ENCODE measurements at regions not wholly inside any gene's neighbourhood (a gene's known extent, or its start where the extent isn't known, plus 50 kb on each side); places are given as distances from the start of the nearest gene placed in this dataset.

DNA sequence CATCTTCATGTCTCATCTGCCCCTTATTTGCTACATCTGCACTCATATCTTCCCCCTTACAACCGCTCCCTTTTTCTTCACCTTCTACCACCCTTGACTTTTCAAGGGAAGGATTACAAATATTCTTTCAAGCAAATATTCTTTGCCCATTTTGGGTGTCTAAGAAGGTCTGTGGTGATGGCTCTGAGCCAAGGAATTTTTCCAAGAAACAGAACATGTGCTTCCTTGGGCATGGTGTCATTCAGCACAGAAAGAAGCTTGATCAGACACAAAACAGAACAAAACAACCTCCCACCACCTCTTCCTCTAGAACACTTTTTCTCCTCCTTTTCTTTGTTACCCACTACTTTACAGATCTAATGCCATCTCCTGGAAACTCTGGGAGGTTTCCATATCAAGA, 313.7 kb downstream of the SATB2 start:
- Histone ChIP-seq H3K36me3 (ENCODE audit: insufficient read depth, low read length, poor library complexity, severe bottlenecking) (no peaks in the 10 kb centered on the region), H3K4me3 (ENCODE audit: low read depth, low read length, poor library complexity, severe bottlenecking) (no peak overlapping the region), H3K9me3 (ENCODE audit: low read depth, low read length, poor library complexity, severe bottlenecking) (no peaks in the 10 kb centered on the region), H3K27me3 (replicated peaks; ENCODE audit: insufficient read depth, low read depth, low read length, poor library complexity) (no peaks in the 10 kb centered on the region), H3K4me1 (ENCODE audit: insufficient read depth, low read length, poor library complexity, severe bottlenecking) (no peaks in the 10 kb centered on the region), H3K27ac (ENCODE audit: low read depth, low read length, poor library complexity, severe bottlenecking) (no peak overlapping the region)
- no TSS peak for BruUV-seq (replicated peaks)
- TF ChIP-seq EZH2 (IDR thresholded peaks at IDR 0.05; ENCODE audit: borderline replicate concordance, low read depth, low read length, poor library complexity, severe bottlenecking): no peak
- TF ChIP-seq, protein P1, sequence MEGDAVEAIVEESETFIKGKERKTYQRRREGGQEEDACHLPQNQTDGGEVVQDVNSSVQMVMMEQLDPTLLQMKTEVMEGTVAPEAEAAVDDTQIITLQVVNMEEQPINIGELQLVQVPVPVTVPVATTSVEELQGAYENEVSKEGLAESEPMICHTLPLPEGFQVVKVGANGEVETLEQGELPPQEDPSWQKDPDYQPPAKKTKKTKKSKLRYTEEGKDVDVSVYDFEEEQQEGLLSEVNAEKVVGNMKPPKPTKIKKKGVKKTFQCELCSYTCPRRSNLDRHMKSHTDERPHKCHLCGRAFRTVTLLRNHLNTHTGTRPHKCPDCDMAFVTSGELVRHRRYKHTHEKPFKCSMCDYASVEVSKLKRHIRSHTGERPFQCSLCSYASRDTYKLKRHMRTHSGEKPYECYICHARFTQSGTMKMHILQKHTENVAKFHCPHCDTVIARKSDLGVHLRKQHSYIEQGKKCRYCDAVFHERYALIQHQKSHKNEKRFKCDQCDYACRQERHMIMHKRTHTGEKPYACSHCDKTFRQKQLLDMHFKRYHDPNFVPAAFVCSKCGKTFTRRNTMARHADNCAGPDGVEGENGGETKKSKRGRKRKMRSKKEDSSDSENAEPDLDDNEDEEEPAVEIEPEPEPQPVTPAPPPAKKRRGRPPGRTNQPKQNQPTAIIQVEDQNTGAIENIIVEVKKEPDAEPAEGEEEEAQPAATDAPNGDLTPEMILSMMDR (conservative IDR thresholded peaks at IDR 0.05; ENCODE audit: low read depth, low read length): no peak
- DNase-seq (ENCODE audit: low spot score): no peak
- intact Hi-C loops (cut with micrococcal nuclease; ENCODE audit: unreplicated experiment): no loop called here
- ChIA-PET CTCF (no interaction called here), POLR2A (ENCODE audit: low non-redundant PET) (no interaction called here)

DNA sequence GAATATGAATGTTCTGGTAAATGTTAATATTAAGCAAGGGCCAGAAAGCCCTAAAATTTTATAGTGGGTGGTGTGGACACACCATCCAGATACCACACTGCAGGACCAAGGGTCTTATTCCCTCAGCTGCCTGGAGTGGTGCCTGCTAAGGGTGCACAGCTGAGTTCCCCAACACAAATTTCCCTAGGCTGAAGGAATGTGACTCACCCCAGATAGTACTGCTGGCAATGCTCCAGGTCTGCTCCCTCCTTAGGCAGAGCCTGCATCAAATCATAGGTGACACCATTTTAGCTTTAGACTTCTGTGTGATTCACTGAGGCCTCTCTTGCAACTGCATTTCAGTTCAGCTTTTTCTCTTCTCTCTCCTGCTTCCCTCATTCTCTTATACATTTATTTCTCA, 321.1 kb downstream of the SATB2 start:
- H3K27me3 ChIP-seq (replicated peaks; ENCODE audit: insufficient read depth, low read depth, low read length, poor library complexity): no peaks in the 10 kb centered on the region
- TF ChIP-seq EZH2 (IDR thresholded peaks at IDR 0.05; ENCODE audit: borderline replicate concordance, low read depth, low read length, poor library complexity, severe bottlenecking): no peak
- TF ChIP-seq, protein P1 (conservative IDR thresholded peaks at IDR 0.05; ENCODE audit: low read depth, low read length): no peak
- CTCF ChIA-PET: no interaction called here
- H3K36me3 ChIP-seq (ENCODE audit: insufficient read depth, low read length, poor library complexity, severe bottlenecking): no peaks in the 10 kb centered on the region
- H3K4me3 ChIP-seq (ENCODE audit: low read depth, low read length, poor library complexity, severe bottlenecking): no peak overlapping the region
- no peaks in the 10 kb centered on the region for H3K9me3 ChIP-seq (ENCODE audit: low read depth, low read length, poor library complexity, severe bottlenecking)
- POLR2A ChIA-PET (ENCODE audit: low non-redundant PET): no interaction called here
- H3K4me1 ChIP-seq (ENCODE audit: insufficient read depth, low read length, poor library complexity, severe bottlenecking): no peaks in the 10 kb centered on the region
- no peak overlapping the region for H3K27ac ChIP-seq (ENCODE audit: low read depth, low read length, poor library complexity, severe bottlenecking)
- no TSS peak for BruUV-seq (replicated peaks)
- DNase-seq (ENCODE audit: low spot score): peak; percentile 57
- intact Hi-C loops (cut with micrococcal nuclease; ENCODE audit: unreplicated experiment): no loop called here

DNA sequence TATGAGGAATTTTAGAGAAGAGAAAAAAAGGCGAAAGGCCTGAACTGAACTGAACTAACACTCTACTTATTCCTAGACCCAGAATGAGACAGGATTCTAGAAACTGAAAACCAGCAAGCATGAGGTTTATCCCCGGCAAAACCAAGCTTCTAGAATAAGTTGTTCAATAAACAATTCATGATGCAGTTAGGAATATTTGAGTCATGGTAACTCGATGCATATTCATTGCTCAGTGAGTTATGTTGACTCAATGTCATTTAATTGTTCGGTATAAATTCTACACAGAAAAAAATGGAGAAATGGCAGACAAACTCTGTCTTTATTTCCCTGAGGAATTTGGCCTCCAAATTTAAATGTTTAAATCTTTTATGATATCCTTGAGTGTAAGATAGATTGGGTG, 321.5 kb downstream of the SATB2 start:
- intact Hi-C loops (cut with micrococcal nuclease; ENCODE audit: unreplicated experiment): no loop called here
- DNase-seq (ENCODE audit: low spot score): no peak
- POLR2A ChIA-PET (ENCODE audit: low non-redundant PET): no interaction called here
- Histone ChIP-seq H3K4me3 (ENCODE audit: low read depth, low read length, poor library complexity, severe bottlenecking) (no peak overlapping the region), H3K27ac (ENCODE audit: low read depth, low read length, poor library complexity, severe bottlenecking) (no peak overlapping the region), H3K36me3 (ENCODE audit: insufficient read depth, low read length, poor library complexity, severe bottlenecking) (no peaks in the 10 kb centered on the region), H3K27me3 (replicated peaks; ENCODE audit: insufficient read depth, low read depth, low read length, poor library complexity) (no peaks in the 10 kb centered on the region), H3K4me1 (ENCODE audit: insufficient read depth, low read length, poor library complexity, severe bottlenecking) (peaks cover 1% of the 10 kb centered on the region), H3K9me3 (ENCODE audit: low read depth, low read length, poor library complexity, severe bottlenecking) (no peaks in the 10 kb centered on the region)
- TF ChIP-seq, protein P1 (conservative IDR thresholded peaks at IDR 0.05; ENCODE audit: low read depth, low read length): no peak
- TF ChIP-seq EZH2 (IDR thresholded peaks at IDR 0.05; ENCODE audit: borderline replicate concordance, low read depth, low read length, poor library complexity, severe bottlenecking): no peak
- BruUV-seq (replicated peaks): no TSS peak
- CTCF ChIA-PET: no interaction called here

Data from A673 (cell line).